ENCODE measurements at regions not wholly inside any gene's neighbourhood (a gene's known extent, or its start where the extent isn't known, plus 50 kb on each side); places are given as distances from the start of the nearest gene placed in this dataset.

- TF ChIP-seq JUND (IDR thresholded peaks at IDR 0.05), result no peak
- no peak for TF ChIP-seq POLR2A (IDR thresholded peaks at IDR 0.05; ENCODE audit: borderline replicate concordance, extremely low read depth, insufficient read depth, insufficient read length)
- no peak for TF ChIP-seq SRF (IDR thresholded peaks at IDR 0.05; ENCODE audit: low read depth)
- TF ChIP-seq CEBPB (IDR thresholded peaks at IDR 0.05; ENCODE audit: low read depth), result no peak
- no peak for TF ChIP-seq CTCF (IDR thresholded peaks at IDR 0.05 in 2 of 3, conservative IDR thresholded peaks at IDR 0.05 in 1 of 3; ENCODE audit: borderline replicate concordance in 1 of 3, insufficient read depth in 1 of 3, low read depth in 2 of 3, low read length in 2 of 3)
- no peak for TF ChIP-seq POLR2AphosphoS5 (IDR thresholded peaks at IDR 0.05; ENCODE audit: low read depth, low read length)
- no peak for TF ChIP-seq EZH2 (IDR thresholded peaks at IDR 0.05)
- TF ChIP-seq ZBTB33 (IDR thresholded peaks at IDR 0.05; ENCODE audit: extremely low read depth, insufficient replicate concordance, low read length), result no peak
- TF ChIP-seq EGR1 (IDR thresholded peaks at IDR 0.05; ENCODE audit: low read depth), result no peak
- TF ChIP-seq MAX (IDR thresholded peaks at IDR 0.05), result no peak
These were observed 335.0 kb upstream of the TRIB2 start for GRCh38 chr2:12381543-12382325.
